Upper lobe of left lung (tissue), 6 donors: ENCODE measurements at regions not wholly inside any gene's neighbourhood (a gene's known extent, or its start where the extent isn't known, plus 50 kb on each side); places are given as distances from the start of the nearest gene placed in this dataset.

Experiments used
- ATAC-seq, 2 donors: fragments of 200-7000 bp; cut with Tn5 transposase; one replicate each; pipeline ENCODE4 v1.9.1; 2022; ENCODE audit warnings: mild to moderate bottlenecking in 2 of 2, moderate library complexity in 2 of 2; ENCODE audit not compliant: low FRiP score in 2 of 2
- DNase-seq, 2 donors: peaks; one replicate each; pipeline ENCODE4 v3.0.0-alpha.2; 2019 to 2020
- H3K27ac ChIP-seq, 4 donors: fragments of 200-600 bp; sonication (generic); one replicate each; pipeline ENCODE4 v1.5.1; 2016 to 2019
- H3K27me3 ChIP-seq, 4 donors: fragments of 200-600 bp; sonication (generic); one replicate each; pipeline ENCODE4 v1.5.1; 2017 to 2019
- H3K36me3 ChIP-seq, 4 donors: fragments of 200-600 bp; sonication (generic); one replicate each; pipeline ENCODE4 v1.5.1; 2016 to 2019
- H3K4me1 ChIP-seq, 4 donors: fragments of 200-600 bp; sonication (generic); one replicate each; pipeline ENCODE4 v1.5.1; 2018 to 2019
- H3K4me3 ChIP-seq, 4 donors: fragments of 200-600 bp; sonication (generic); one replicate each; pipeline ENCODE4 v1.5.1; 2017 to 2019; ENCODE audit warnings: mild to moderate bottlenecking in 2 of 4, moderate library complexity in 1 of 4
- H3K9me3 ChIP-seq, 4 donors: fragments of 200-600 bp; sonication (generic); one replicate each; pipeline ENCODE4 v1.5.1; 2018 to 2019
- EP300 ChIP-seq, 4 donors: sonication (generic); formaldehyde crosslinking; IDR thresholded peaks; one replicate each; pipeline ENCODE4 v1.5.1; 2017; ENCODE audit warnings: antibody characterized with exemption in 4 of 4, control low read depth in 2 of 4
- POLR2A ChIP-seq, 4 donors: fragments of 450-650 bp; IDR thresholded peaks; one replicate each; pipeline ENCODE4 v1.5.1; 2016 to 2017; ENCODE audit warnings: antibody characterized with exemption in 4 of 4, mild to moderate bottlenecking in 2 of 4
- POLR2AphosphoS5 ChIP-seq, 2 donors: sonication (generic); formaldehyde crosslinking; IDR thresholded peaks; one replicate each; pipeline ENCODE4 v1.5.1; 2017; ENCODE audit warnings: antibody characterized with exemption in 2 of 2
- WGBS, 2 donors: methylation state at CpG; one replicate each; pipeline ENCODE4 v1.1.5; 2017 to 2018; 5-methylcytosine and 5-hydroxymethylcytosine counted together
- TF ChIP-seq, protein P1 (sequence below), 6 experiments: fragments of 450-650 bp in 4 of 6; fragments of 200-600 bp in 2 of 6; sonication (generic) in 2 of 6; IDR thresholded peaks; one replicate each; pipeline ENCODE4 v1.5.1; 2016 to 2019; ENCODE audit warnings: antibody characterized with exemption in 6 of 6
- donor health status: DM: no; HTN: no; CAD: no; lungs with moderate emphysema.
- donor health status: DM: no; HTN: yes; CAD: no; lungs with severe emphysema.

DNA sequence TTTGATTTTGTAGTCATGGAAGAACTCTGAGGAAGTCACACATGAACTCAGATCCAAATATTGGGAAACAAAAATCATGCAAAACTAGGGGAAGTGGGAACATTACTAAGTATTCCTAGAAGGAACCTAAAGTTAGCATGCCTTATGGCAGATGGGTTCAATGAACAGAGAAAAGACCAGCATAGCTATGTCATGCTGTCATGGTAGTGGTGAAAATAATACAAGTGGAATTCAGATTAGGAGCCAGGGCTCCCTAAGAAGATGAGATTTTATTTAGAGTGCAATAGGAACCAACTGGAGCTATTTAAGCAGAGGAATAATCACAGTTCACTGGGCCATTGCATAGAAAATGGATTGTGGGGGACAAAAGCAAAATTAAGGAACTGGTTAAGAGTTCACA lies 134.0 kb downstream of the DIO2 start:
- Histone ChIP-seq H3K27ac (no peak overlapping the region), H3K4me3 (no peak overlapping the region), H3K4me1 (no peaks in the 10 kb centered on the region), H3K9me3 (peaks cover 0 to 5% (median 4%) of the 10 kb centered on the region in 4 donors), H3K27me3 (no peaks in the 10 kb centered on the region), H3K36me3 (no peaks in the 10 kb centered on the region)
- ATAC-seq (no peak), DNase-seq (no peak)
- TF ChIP-seq POLR2A (IDR thresholded peaks at IDR 0.05) (no peak), POLR2AphosphoS5 (IDR thresholded peaks at IDR 0.05) (no peak), EP300 (IDR thresholded peaks at IDR 0.05) (no peak)
- TF ChIP-seq, protein P1, sequence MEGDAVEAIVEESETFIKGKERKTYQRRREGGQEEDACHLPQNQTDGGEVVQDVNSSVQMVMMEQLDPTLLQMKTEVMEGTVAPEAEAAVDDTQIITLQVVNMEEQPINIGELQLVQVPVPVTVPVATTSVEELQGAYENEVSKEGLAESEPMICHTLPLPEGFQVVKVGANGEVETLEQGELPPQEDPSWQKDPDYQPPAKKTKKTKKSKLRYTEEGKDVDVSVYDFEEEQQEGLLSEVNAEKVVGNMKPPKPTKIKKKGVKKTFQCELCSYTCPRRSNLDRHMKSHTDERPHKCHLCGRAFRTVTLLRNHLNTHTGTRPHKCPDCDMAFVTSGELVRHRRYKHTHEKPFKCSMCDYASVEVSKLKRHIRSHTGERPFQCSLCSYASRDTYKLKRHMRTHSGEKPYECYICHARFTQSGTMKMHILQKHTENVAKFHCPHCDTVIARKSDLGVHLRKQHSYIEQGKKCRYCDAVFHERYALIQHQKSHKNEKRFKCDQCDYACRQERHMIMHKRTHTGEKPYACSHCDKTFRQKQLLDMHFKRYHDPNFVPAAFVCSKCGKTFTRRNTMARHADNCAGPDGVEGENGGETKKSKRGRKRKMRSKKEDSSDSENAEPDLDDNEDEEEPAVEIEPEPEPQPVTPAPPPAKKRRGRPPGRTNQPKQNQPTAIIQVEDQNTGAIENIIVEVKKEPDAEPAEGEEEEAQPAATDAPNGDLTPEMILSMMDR (IDR thresholded peaks at IDR 0.05), result no peak

DNA sequence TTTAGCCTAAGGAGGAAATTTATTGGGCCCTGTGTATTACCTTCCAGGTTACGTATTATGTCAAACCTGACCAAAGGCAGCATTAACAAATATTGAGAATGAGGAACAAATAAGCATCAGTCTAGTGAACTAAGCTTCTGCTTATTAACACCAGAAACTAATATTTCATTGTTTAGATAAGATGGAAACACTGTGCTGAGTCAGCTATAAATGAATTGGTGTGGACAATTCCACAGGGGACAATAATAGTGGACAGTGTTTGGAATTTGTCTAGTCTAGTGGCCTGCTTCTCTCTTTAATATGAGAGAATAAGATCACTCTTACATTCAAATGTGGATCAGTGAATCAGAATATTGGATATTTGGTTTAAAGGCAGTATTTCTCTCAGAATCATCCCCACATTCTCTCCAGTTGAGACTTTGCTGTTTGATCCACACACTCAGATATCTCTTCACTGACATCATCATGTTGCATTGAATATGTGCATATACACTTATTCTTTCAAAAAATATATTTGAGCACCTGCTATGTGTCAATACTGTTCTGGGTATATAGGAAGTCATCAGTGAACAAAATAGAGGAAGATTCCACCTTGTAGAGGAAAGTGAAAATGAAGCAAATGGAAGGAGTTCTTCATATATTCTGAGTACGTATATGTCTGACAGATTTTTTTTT lies 136.3 kb downstream of the DIO2 start:
- DNase-seq (no peak), ATAC-seq (no peak)
- no peaks in the 10 kb centered on the region for H3K4me1 ChIP-seq
- peaks cover 0 to 15% (median 7%) of the 10 kb centered on the region in 4 donors for H3K9me3 ChIP-seq
- H3K27me3 ChIP-seq, result no peaks in the 10 kb centered on the region
- WGBS, 2 donors, result 94 to 96% methylated on average over 2 of the region's 2 CpGs
- H3K4me3 ChIP-seq, result no peak overlapping the region
- no peaks in the 10 kb centered on the region for H3K36me3 ChIP-seq
- TF ChIP-seq EP300 (IDR thresholded peaks at IDR 0.05) (no peak), POLR2AphosphoS5 (IDR thresholded peaks at IDR 0.05) (no peak), POLR2A (IDR thresholded peaks at IDR 0.05) (no peak)
- TF ChIP-seq, protein P1 (IDR thresholded peaks at IDR 0.05), result no peak
- no peak overlapping the region for H3K27ac ChIP-seq

DNA sequence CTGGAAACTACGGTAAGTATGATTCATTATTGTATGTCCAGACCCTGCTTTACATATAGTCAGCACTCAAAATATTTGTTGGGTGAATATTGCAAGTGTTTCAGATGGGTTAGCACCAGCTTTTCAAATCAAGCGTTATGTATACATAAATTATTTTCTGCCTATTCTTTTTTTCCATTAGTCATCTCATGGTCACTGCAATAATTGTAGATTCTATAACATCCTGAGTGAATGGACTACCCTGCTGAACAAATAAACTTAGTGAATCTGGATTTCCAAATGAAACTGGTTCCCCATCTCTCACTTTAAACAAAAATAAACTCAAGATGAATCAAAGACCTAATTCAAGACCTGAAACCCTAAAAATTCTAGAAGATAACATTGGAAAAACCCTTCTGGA lies 152.3 kb downstream of the DIO2 start:
- Histone ChIP-seq H3K4me3 (no peak overlapping the region), H3K36me3 (no peaks in the 10 kb centered on the region), H3K9me3 (no peaks in the 10 kb centered on the region), H3K4me1 (no peaks in the 10 kb centered on the region), H3K27ac (no peak overlapping the region), H3K27me3 (no peaks in the 10 kb centered on the region)
- ATAC-seq (no peak), DNase-seq (no peak)
- TF ChIP-seq, protein P1 (IDR thresholded peaks at IDR 0.05), result no peak
- no peak for TF ChIP-seq EP300 (IDR thresholded peaks at IDR 0.05)
- TF ChIP-seq POLR2AphosphoS5 (IDR thresholded peaks at IDR 0.05), result no peak
- TF ChIP-seq POLR2A (IDR thresholded peaks at IDR 0.05), result no peak
- 80 to 82% methylated on average over 2 of the region's 2 CpGs for WGBS, 2 donors

DNA sequence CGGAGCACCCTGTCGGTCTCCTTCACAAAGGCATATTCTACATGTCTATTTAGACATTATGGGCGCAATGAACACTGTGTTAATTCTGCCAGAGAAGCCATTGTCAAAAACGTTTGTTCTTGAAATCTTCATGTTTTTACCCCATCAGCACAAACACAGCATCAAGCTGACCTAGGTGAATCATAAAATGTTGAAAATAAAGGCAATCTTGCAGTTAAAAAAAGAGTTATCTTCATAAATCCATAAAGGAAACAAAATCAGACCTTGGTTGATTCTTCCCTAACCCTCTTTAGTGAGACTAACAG lies 154.9 kb downstream of the DIO2 start:
- WGBS, 2 donors, result 33 to 38% methylated on average over 4 of the region's 4 CpGs
- H3K4me3 ChIP-seq, result no peak overlapping the region
- no peak for ATAC-seq
- no peak for DNase-seq
- H3K27me3 ChIP-seq, result no peaks in the 10 kb centered on the region
- no peaks in the 10 kb centered on the region for H3K36me3 ChIP-seq
- H3K27ac ChIP-seq, result no peak overlapping the region
- TF ChIP-seq POLR2AphosphoS5 (IDR thresholded peaks at IDR 0.05), result no peak
- TF ChIP-seq POLR2A (IDR thresholded peaks at IDR 0.05), result no peak
- TF ChIP-seq EP300 (IDR thresholded peaks at IDR 0.05), result no peak
- TF ChIP-seq, protein P1 (IDR thresholded peaks at IDR 0.05), result no peak
- H3K4me1 ChIP-seq, result no peaks in the 10 kb centered on the region
- H3K9me3 ChIP-seq, result no peaks in the 10 kb centered on the region
